Panc1 (cell line): ENCODE measurements at regions not wholly inside any gene's neighbourhood (a gene's known extent, or its start where the extent isn't known, plus 50 kb on each side); places are given as distances from the start of the nearest gene placed in this dataset.
"Not testable (repeated sequence)": the region's sequence is repeated elsewhere in the genome, so short reads cannot be mapped to it uniquely, and the experiment has no call there.

ENCODE experiments used
- ATAC-seq: fragments of 200-7000 bp; cut with Tn5 transposase; 2 replicates; pipeline ENCODE4 v1.9.1; 2020; ENCODE audit warnings: mild to moderate bottlenecking, moderate library complexity
- BruUV-seq: library from RNA; stranded (reverse); fragments of 400-500 nt; replicated peaks from 2 replicates; lab custom pipeline; 2021; lab: Mats Ljungman, UMichigan
- CTCF ChIA-PET: fragments of 300-600 bp; sonication (Branson Sonifier 250); formaldehyde crosslinking; loops from one replicate; lab custom pipeline; 2022; ENCODE audit warnings: antibody characterized with exemption; lab: Charles Lee
- POLR2A ChIA-PET: fragments of 300-600 bp; sonication (Branson Sonifier 250); formaldehyde crosslinking; loops from one replicate; lab custom pipeline; 2022; ENCODE audit warnings: antibody characterized with exemption; lab: Charles Lee
- DNase-seq: peaks from one replicate; pipeline ENCODE4 v3.0.0-alpha.2; 2010; ENCODE audit warnings: low read depth, low spot score
- H3K27ac ChIP-seq: 2 replicates; pipeline ENCODE4 v1.5.1; 2011; ENCODE audit warnings: mild to moderate bottlenecking, low read length, inconsistent platforms
- H3K27me3 ChIP-seq: fragments of 200-500 bp; sonication (Bioruptor generic); 2 replicates; pipeline ENCODE4 v1.6.0; 2014; ENCODE audit warnings: low read length, inconsistent platforms; ENCODE audit not compliant: control insufficient read depth, insufficient read depth
- H3K36me3 ChIP-seq: fragments of 200-500 bp; sonication (Bioruptor generic); 2 replicates; pipeline ENCODE4 v1.5.1; 2014; ENCODE audit warnings: inconsistent platforms, mild to moderate bottlenecking, low read length, moderate library complexity; ENCODE audit not compliant: control insufficient read depth, insufficient read depth
- H3K4me1 ChIP-seq: 2 replicates; pipeline ENCODE4 v1.5.1; 2011; ENCODE audit warnings: inconsistent platforms, mild to moderate bottlenecking, low read length, moderate library complexity; ENCODE audit not compliant: control insufficient read depth, insufficient read depth
- H3K4me3 ChIP-seq, 2 experiments: 2 replicates each; pipeline ENCODE4 v1.5.1; 2011 to 2012; ENCODE audit warnings: low read depth in 2 of 2, low read length in 2 of 2, mild to moderate bottlenecking in 2 of 2, inconsistent platforms in 1 of 2, moderate library complexity in 1 of 2
- H3K9me3 ChIP-seq: fragments of 200-500 bp; sonication (Bioruptor generic); 2 replicates; pipeline ENCODE4 v1.5.1; 2014; ENCODE audit warnings: low read depth, mild to moderate bottlenecking, inconsistent platforms, low read length, moderate library complexity; ENCODE audit not compliant: control insufficient read depth, insufficient read depth
- POLR2AphosphoS5 ChIP-seq: IDR thresholded peaks from 2 replicates; pipeline ENCODE4 v1.6.1; 2012; ENCODE audit warnings: mild to moderate bottlenecking, low read depth, low read length, moderate library complexity
- SIN3A ChIP-seq: IDR thresholded peaks from 2 replicates; pipeline ENCODE4 v1.6.1; 2012; ENCODE audit warnings: low read depth, mild to moderate bottlenecking, low read length, moderate library complexity, borderline replicate concordance; ENCODE audit not compliant: insufficient read depth
- TCF7L2 ChIP-seq: IDR thresholded peaks from 2 replicates; pipeline ENCODE4 v1.6.1; 2011; ENCODE audit warnings: mild to moderate bottlenecking, low read depth, low read length, inconsistent platforms
- in situ Hi-C: cut with HindIII; loops from 2 replicates; pipeline ENCODE4 v1.10.0; 2016; ENCODE audit warnings: low sequenced_read_pairs, low pct_unique_long_range_greater_than_20kb
- intact Hi-C: fragments of 100-400 bp; cut with micrococcal nuclease; formaldehyde crosslinking; loops from one replicate; pipeline ENCODE4 v1.10.0; 2022; ENCODE audit not compliant: unreplicated experiment
- TF ChIP-seq, protein P1 (sequence below), 2 experiments: IDR thresholded peaks; 2 replicates each; pipeline ENCODE4 v1.6.1; 2011 to 2012; ENCODE audit warnings: low read depth in 2 of 2, control low read depth in 1 of 2, low read length in 1 of 2, mild to moderate bottlenecking in 1 of 2, moderate library complexity in 1 of 2; ENCODE audit not compliant: insufficient read depth in 1 of 2
- TF ChIP-seq, protein P2 (sequence below): fragments of 450-650 bp; IDR thresholded peaks from 2 replicates; pipeline ENCODE4 v1.5.1; 2017; ENCODE audit warnings: mild to moderate bottlenecking

DNA sequence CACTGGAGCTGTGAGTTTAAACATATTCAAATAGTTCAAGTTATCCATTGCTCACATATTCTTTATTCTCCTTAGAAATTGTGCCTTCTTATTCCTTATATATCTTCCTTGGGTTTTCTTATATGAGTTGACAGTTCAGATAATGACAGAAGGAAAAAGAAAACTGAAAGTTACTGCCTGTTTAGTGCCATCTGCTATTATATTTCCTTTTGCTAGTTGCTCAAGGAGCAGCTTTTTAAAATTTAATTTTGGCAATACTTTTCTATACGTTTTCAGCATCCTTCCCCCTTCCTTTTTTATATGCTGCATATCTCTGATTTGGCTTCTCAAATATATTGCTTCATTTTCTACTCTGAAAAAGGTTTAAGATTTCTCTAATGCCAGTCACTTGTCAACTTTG, 903.1 kb upstream of the SPRY2 start:
- in situ Hi-C loops (no loop called here), intact Hi-C loops (no loop called here)
- Histone ChIP-seq H3K9me3 (no peaks in the 10 kb centered on the region), H3K36me3 (no peaks in the 10 kb centered on the region), H3K4me3 (no peak overlapping the region), H3K4me1 (no peaks in the 10 kb centered on the region), H3K27me3 (no peaks in the 10 kb centered on the region), H3K27ac (no peak overlapping the region)
- ATAC-seq (no peak), DNase-seq (no peak)
- ChIA-PET POLR2A (no interaction called here), CTCF (no interaction called here)
- TF ChIP-seq POLR2AphosphoS5, result no peak
- no peak for TF ChIP-seq SIN3A
- TF ChIP-seq, protein P1, sequence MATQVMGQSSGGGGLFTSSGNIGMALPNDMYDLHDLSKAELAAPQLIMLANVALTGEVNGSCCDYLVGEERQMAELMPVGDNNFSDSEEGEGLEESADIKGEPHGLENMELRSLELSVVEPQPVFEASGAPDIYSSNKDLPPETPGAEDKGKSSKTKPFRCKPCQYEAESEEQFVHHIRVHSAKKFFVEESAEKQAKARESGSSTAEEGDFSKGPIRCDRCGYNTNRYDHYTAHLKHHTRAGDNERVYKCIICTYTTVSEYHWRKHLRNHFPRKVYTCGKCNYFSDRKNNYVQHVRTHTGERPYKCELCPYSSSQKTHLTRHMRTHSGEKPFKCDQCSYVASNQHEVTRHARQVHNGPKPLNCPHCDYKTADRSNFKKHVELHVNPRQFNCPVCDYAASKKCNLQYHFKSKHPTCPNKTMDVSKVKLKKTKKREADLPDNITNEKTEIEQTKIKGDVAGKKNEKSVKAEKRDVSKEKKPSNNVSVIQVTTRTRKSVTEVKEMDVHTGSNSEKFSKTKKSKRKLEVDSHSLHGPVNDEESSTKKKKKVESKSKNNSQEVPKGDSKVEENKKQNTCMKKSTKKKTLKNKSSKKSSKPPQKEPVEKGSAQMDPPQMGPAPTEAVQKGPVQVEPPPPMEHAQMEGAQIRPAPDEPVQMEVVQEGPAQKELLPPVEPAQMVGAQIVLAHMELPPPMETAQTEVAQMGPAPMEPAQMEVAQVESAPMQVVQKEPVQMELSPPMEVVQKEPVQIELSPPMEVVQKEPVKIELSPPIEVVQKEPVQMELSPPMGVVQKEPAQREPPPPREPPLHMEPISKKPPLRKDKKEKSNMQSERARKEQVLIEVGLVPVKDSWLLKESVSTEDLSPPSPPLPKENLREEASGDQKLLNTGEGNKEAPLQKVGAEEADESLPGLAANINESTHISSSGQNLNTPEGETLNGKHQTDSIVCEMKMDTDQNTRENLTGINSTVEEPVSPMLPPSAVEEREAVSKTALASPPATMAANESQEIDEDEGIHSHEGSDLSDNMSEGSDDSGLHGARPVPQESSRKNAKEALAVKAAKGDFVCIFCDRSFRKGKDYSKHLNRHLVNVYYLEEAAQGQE (IDR thresholded peaks at IDR 0.05; ENCODE audit: insufficient read depth in 1 of 2, low read depth in 2 of 2, low read length in 1 of 2), result no peak
- TF ChIP-seq, protein P2, sequence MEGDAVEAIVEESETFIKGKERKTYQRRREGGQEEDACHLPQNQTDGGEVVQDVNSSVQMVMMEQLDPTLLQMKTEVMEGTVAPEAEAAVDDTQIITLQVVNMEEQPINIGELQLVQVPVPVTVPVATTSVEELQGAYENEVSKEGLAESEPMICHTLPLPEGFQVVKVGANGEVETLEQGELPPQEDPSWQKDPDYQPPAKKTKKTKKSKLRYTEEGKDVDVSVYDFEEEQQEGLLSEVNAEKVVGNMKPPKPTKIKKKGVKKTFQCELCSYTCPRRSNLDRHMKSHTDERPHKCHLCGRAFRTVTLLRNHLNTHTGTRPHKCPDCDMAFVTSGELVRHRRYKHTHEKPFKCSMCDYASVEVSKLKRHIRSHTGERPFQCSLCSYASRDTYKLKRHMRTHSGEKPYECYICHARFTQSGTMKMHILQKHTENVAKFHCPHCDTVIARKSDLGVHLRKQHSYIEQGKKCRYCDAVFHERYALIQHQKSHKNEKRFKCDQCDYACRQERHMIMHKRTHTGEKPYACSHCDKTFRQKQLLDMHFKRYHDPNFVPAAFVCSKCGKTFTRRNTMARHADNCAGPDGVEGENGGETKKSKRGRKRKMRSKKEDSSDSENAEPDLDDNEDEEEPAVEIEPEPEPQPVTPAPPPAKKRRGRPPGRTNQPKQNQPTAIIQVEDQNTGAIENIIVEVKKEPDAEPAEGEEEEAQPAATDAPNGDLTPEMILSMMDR, result no peak
- TF ChIP-seq TCF7L2, result no peak
- no TSS peak for BruUV-seq

DNA sequence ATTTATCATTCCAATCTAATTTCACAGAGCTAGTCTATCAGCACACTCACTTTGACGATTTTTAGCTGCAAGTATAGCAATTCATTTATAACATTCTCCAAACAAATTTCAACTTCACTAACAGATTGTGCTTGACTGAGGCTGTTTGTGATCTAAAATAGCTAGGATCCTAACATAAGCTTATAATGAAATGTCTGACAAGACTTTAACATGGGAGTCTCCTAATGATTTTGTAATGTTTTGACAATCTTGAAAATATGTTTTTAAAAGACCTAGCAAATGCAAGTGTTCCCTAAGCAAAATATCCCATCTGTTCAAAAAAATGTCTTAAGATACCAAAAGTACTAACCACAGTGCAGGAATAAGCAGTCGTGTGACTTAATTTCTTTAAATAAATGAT, 889.5 kb upstream of the SPRY2 start:
- TF ChIP-seq SIN3A, result no peak
- TF ChIP-seq, protein P2, result no peak
- no peak for TF ChIP-seq POLR2AphosphoS5
- no peak for TF ChIP-seq TCF7L2
- TF ChIP-seq, protein P1 (IDR thresholded peaks at IDR 0.05; ENCODE audit: insufficient read depth in 1 of 2, low read depth in 2 of 2, low read length in 1 of 2), result no peak
- Histone ChIP-seq H3K4me3 (no peak overlapping the region), H3K27ac (no peak overlapping the region), H3K4me1 (no peaks in the 10 kb centered on the region), H3K36me3 (no peaks in the 10 kb centered on the region), H3K27me3 (no peaks in the 10 kb centered on the region), H3K9me3 (no peaks in the 10 kb centered on the region)
- ATAC-seq (no peak), DNase-seq (no peak)
- POLR2A ChIA-PET, result no interaction called here
- CTCF ChIA-PET, result no interaction called here
- no TSS peak for BruUV-seq
- in situ Hi-C loops, result no loop called here
- intact Hi-C loops, result no loop called here

DNA sequence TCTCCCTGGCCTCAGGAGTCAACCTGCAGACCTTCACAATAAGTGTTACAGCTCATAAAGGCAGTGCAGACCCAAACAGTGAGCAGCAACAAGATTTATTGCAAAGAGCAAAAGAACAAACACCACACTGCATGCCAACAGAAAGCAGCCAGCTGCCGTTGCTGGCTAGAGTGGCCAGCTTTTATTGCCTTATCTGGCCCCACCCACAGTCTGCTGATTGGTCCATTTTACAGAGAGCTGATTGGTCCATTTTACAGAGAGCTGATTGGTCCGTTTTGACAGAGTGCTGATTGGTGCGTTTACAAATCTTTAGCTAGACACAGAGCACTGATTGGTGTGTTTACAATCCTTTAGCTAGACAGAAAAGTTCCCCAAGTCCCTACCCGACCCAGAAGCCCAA, 885.9 kb upstream of the SPRY2 start:
- H3K4me3 ChIP-seq, in situ Hi-C loops: not testable (repeated sequence)

More for the DNA sequence above, 885.9 kb upstream of the SPRY2 start:
- H3K27me3 ChIP-seq, CTCF ChIA-PET, DNase-seq, H3K27ac ChIP-seq, H3K36me3 ChIP-seq, H3K4me1 ChIP-seq, intact Hi-C loops, POLR2A ChIA-PET, ATAC-seq, BruUV-seq, H3K9me3 ChIP-seq: not testable (repeated sequence)
